HAP-1 (cell line): ENCODE measurements at regions not wholly inside any gene's neighbourhood (a gene's known extent, or its start where the extent isn't known, plus 50 kb on each side); places are given as distances from the start of the nearest gene placed in this dataset.
"Not testable (repeated sequence)": the region's sequence is repeated elsewhere in the genome, so short reads cannot be mapped to it uniquely, and the experiment has no call there.

Experiments used
- DNase-seq, 2 experiments: peaks; one replicate each; pipeline ENCODE4 v3.0.0-alpha.2; 2016 to 2020; ENCODE audit warnings: low spot score in 2 of 2
- H3K27me3 ChIP-seq: fragments of 250-450 bp; sonication (Bioruptor Pico); 2 replicates; pipeline ENCODE4 v1.5.1; 2020; ENCODE audit warnings: low read depth, mild to moderate bottlenecking, moderate library complexity
- H3K36me3 ChIP-seq: fragments of 250-450 bp; sonication (Bioruptor Pico); replicated peaks from 2 replicates; pipeline ENCODE4 v1.5.1; 2020; ENCODE audit warnings: mild to moderate bottlenecking
- H3K4me1 ChIP-seq: fragments of 250-450 bp; sonication (Bioruptor Pico); 2 replicates; pipeline ENCODE4 v1.5.1; 2020; ENCODE audit warnings: mild to moderate bottlenecking
- H3K4me3 ChIP-seq: fragments of 250-450 bp; sonication (Bioruptor Pico); 2 replicates; pipeline ENCODE4 v1.5.1; 2020; ENCODE audit warnings: mild to moderate bottlenecking, moderate library complexity
- H3K9me3 ChIP-seq: fragments of 250-450 bp; sonication (Bioruptor Pico); 2 replicates; pipeline ENCODE4 v1.5.1; 2020; ENCODE audit warnings: mild to moderate bottlenecking, moderate library complexity
- in situ Hi-C: fragments of 300-500 bp; cut with MboI; formaldehyde crosslinking; loops from 3 replicates; pipeline ENCODE4 v1.14.3; 2020; ENCODE audit warnings: low sequenced_read_pairs, inconsistent platforms, mixed read lengths

- Histone ChIP-seq H3K9me3 (no peaks in the 10 kb centered on the region), H3K36me3 (no peaks in the 10 kb centered on the region), H3K4me3 (no peak overlapping the region), H3K4me1 (peaks cover 9% of the 10 kb centered on the region), H3K27me3 (no peaks in the 10 kb centered on the region)
- DNase-seq: peak in 1 of 2 experiments; percentile 43
- in situ Hi-C loops: no loop called here
Observed at GRCh38 chr17:77834170-77835115, 124.1 kb upstream of the TNRC6C start.

GRCh38 chr17:77836557-77837041, 121.9 kb upstream of the TNRC6C start:
- H3K36me3 ChIP-seq: no peaks in the 10 kb centered on the region
- H3K4me3 ChIP-seq: no peak overlapping the region
- no peak for DNase-seq
- H3K4me1 ChIP-seq: peaks cover 9% of the 10 kb centered on the region
- H3K9me3 ChIP-seq: no peaks in the 10 kb centered on the region
- in situ Hi-C loops: no loop called here
- no peaks in the 10 kb centered on the region for H3K27me3 ChIP-seq

GRCh38 chr17:77837072-77837471, 121.4 kb upstream of the TNRC6C start:
- H3K27me3 ChIP-seq, in situ Hi-C loops, H3K4me1 ChIP-seq, H3K9me3 ChIP-seq, H3K4me3 ChIP-seq, H3K36me3 ChIP-seq, DNase-seq: not testable (repeated sequence)

DNA sequence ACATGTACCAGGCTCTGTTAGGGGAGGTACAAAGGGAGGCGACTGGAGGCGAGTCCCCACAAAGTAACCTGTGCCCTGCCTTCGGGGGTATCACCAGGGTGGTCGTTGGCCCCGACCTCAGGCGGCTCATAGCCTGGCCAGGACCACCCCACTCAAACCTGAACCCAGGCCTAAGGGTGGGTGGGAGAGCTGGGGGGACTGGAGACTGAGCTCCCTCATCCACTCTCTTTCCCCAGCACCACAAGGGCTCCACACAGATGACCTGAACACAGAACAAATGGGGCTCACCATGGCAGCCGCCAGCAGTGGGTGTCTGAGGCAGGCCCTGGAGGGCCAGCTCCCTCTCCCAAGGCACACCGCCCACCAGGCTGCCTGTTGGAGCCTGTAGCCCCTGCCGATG, 120.6 kb upstream of the TNRC6C start:
- DNase-seq: no peak
- H3K4me1 ChIP-seq: peaks cover 9% of the 10 kb centered on the region
- in situ Hi-C loops: no loop called here
- no peaks in the 10 kb centered on the region for H3K9me3 ChIP-seq
- H3K36me3 ChIP-seq: no peaks in the 10 kb centered on the region
- H3K4me3 ChIP-seq: no peak overlapping the region
- no peaks in the 10 kb centered on the region for H3K27me3 ChIP-seq

DNA sequence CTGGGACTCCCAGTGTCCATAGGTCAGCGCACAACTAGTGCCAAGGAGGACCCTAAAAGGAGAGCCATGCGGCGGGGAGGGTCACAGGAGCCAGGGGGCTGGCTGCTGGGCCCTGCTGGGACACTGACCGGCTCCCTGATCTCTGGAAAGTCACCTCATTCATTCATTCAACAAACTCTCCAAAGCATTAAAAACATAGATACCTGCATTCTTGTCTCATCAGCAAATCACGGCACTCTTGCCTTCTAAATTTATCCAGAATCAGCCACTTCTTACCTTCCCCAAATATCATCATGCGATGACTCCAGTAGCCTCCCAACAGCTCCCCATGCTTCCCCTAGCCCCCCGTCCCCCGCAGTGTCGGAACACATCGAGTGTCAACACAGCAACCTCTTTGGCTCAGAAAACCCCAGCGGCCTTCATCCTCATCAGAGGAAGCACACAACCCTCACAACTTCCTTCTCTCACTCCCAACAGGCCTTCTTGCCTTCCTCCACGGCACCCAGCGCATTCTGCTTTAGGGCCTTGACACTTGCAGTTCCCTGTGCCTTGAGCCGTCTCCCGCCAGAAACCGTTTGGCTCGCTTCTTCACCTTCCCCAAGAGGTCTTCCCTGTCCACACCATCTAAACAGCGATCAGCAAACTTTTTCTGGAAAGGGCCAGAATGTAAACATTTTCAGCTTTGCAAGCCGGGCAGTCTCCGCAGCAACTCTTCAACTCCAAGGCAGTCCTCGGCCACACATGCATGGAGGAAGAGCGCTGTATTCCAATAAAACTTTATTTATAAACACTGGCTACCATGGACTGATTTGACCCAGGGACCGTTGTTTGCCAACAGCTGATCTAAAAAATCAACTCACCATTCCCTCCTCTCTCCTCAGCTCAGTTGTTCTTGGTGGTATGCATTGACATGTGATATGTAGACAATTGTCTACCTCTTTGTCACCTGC, 119.5 kb upstream of the TNRC6C start:
- in situ Hi-C loops: no loop called here
- no peak overlapping the region for H3K4me3 ChIP-seq
- DNase-seq: no peak
- H3K27me3 ChIP-seq: no peaks in the 10 kb centered on the region
- peaks cover 9% of the 10 kb centered on the region for H3K4me1 ChIP-seq
- H3K9me3 ChIP-seq: no peaks in the 10 kb centered on the region
- no peaks in the 10 kb centered on the region for H3K36me3 ChIP-seq

DNA sequence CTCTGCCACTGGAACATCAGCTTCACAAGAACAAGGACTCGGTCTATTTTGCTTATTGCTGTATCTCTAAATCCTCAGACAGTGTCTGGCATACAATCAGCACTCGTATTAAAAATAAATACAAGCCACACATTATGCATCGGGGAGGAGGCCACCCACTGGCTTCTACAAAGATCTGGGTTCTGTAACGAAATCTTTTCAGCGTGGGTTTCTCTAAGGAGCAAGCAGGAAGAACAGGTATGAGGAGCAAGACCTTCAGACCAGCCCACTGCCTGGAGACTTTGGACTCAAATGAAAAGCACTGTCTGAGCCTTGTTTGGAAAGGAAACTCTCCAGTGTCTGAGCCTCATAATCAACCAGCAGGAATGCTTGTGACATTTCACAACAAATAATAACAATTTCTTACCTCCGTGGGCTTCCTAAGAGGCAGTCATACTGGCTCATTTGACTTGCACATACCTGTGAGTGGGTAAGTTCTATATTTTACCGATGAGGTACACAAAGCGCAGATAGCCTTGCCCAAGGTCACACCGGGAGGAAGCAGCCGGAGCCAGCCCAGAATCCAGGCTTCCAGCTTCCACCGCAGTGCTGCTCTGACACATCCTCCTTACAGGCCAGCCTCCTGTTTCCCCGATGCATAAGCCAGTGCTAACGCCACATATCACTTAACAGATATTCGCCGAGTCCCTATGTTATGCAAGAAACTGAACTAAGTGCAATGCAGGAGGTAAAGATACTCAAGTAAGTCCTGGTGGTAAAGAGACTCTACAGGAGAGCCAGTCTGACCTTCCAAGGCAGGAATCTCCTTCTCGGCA, 118.6 kb upstream of the TNRC6C start:
- Histone ChIP-seq H3K4me3 (no peak overlapping the region), H3K27me3 (no peaks in the 10 kb centered on the region), H3K9me3 (no peaks in the 10 kb centered on the region), H3K36me3 (no peaks in the 10 kb centered on the region), H3K4me1 (peaks cover 5% of the 10 kb centered on the region)
- in situ Hi-C loops: no loop called here
- DNase-seq: no peak

DNA sequence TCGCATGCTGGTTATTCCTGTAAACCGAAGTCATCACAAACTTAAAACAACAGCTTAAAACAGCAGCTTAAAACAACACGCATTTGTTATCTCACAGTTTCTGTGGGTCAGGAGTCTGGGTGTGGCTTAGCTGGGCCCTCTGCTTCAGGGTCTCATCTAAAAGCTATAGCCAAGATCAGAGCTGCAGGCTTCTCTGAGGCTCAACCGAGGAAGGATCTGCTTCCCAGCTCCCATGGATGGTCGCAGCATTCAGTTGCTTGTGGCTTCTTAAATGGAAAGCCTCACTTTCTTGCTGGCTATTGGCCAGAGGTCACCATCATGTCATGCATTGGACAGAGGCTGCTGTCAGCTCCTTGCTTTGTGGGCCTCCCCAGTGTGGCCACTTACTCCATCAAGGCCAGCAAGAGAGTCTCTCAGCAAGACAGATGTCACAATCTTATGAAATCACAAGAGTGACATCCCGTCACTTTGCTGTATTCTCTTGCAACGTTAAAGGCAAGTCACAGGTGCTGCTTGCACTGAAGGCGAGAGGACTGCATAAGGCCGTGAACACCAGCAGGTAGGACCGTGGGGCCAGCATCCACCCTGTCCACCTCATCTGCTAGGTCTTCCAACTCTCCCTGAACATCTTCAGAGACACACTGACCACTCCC, 117.9 kb upstream of the TNRC6C start:
- H3K36me3 ChIP-seq: no peaks in the 10 kb centered on the region
- DNase-seq: no peak
- H3K4me1 ChIP-seq: no peaks in the 10 kb centered on the region
- in situ Hi-C loops: no loop called here
- H3K9me3 ChIP-seq: no peaks in the 10 kb centered on the region
- no peaks in the 10 kb centered on the region for H3K27me3 ChIP-seq
- no peak overlapping the region for H3K4me3 ChIP-seq

- H3K4me1 ChIP-seq: no peaks in the 10 kb centered on the region
- H3K27me3 ChIP-seq: no peaks in the 10 kb centered on the region
- in situ Hi-C loops: no loop called here
- H3K4me3 ChIP-seq: no peak overlapping the region
- H3K9me3 ChIP-seq: no peaks in the 10 kb centered on the region
- no peaks in the 10 kb centered on the region for H3K36me3 ChIP-seq
- DNase-seq: no peak
Observed at GRCh38 chr17:77841742-77842527, 116.6 kb upstream of the TNRC6C start.

- in situ Hi-C loops: no loop called here
- H3K9me3 ChIP-seq: no peaks in the 10 kb centered on the region
- no peak for DNase-seq
- no peaks in the 10 kb centered on the region for H3K4me1 ChIP-seq
- no peaks in the 10 kb centered on the region for H3K36me3 ChIP-seq
- H3K4me3 ChIP-seq: no peak overlapping the region
- no peaks in the 10 kb centered on the region for H3K27me3 ChIP-seq
Observed at GRCh38 chr17:77842528-77843147, 115.9 kb upstream of the TNRC6C start.

DNA sequence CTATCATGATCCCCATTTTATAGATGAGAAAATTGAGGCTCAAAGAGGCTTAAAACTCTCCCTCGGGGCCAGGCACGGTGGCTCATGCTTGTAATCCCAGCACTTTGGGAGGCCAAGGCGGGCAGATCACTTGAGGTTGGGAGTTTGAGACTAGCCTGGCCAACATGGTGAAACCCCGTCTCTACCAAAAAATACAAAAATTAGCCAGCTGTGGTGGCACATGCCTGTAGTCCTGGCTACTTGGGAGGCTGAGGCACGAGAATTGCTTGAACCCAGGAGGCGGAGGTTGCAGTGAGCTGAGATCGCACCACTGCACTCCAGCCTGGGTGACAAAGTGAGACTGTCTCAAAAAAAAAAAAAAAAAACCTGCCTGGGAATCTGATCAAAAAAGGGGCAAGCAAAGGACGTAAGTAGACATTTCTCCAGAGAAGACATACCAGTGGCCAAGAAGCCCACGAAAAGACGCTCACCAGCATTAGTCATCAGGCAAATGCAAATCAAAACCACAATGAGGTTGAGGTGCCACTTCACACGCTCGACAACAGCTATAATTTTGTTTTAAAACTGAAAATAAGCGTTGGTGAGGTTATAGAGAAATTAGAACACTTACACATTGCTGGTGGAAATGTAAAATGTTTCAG, 115.1 kb upstream of the TNRC6C start:
- H3K27me3 ChIP-seq, H3K4me3 ChIP-seq, in situ Hi-C loops, DNase-seq, H3K36me3 ChIP-seq, H3K9me3 ChIP-seq, H3K4me1 ChIP-seq: not testable (repeated sequence)

GRCh38 chr17:77843896-77844295, 114.6 kb upstream of the TNRC6C start:
- H3K36me3 ChIP-seq: no peaks in the 10 kb centered on the region
- no peak for DNase-seq
- no peak overlapping the region for H3K4me3 ChIP-seq

DNA sequence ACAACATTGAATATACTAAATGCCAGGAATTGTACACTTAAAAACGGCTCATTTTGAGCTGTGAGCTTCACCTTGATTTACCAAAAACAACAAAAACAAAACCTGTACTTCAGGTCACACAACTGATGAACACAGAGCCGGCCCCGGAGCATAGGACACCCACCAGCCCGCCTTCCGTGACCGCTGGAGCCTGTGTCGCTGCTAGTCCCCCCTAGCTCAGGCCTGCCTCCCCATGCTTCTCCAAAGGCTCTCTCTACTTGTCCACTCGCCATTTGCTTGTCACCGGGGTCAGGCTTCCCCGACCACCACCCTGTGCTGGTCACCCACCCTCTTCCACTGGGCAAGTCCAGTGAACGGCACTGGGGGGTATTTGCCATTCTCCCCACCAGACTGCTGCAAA, 113.8 kb upstream of the TNRC6C start:
- no peaks in the 10 kb centered on the region for H3K36me3 ChIP-seq
- in situ Hi-C loops: no loop called here
- no peaks in the 10 kb centered on the region for H3K9me3 ChIP-seq
- H3K4me3 ChIP-seq: no peak overlapping the region
- no peaks in the 10 kb centered on the region for H3K27me3 ChIP-seq
- DNase-seq: no peak
- H3K4me1 ChIP-seq: no peaks in the 10 kb centered on the region

More at GRCh38 chr17:77843896-77844295, 114.6 kb upstream of the TNRC6C start:
- Histone ChIP-seq H3K9me3 (no peaks in the 10 kb centered on the region), H3K4me1 (no peaks in the 10 kb centered on the region), H3K27me3 (no peaks in the 10 kb centered on the region)
- in situ Hi-C loops: no loop called here
